ENCODE measurements at regions not wholly inside any gene's neighbourhood (a gene's known extent, or its start where the extent isn't known, plus 50 kb on each side); places are given as distances from the start of the nearest gene placed in this dataset.
A peak's percentile ranks its signal among the peaks of the same experiment; 100 is the strongest.
"Not testable (repeated sequence)": the region's sequence is repeated elsewhere in the genome, so short reads cannot be mapped to it uniquely, and the experiment has no call there.

- DNase-seq: no peak
These were observed 299.6 kb upstream of the ADCY2 start for GRCh38 chr5:7096294-7096693.

DNA sequence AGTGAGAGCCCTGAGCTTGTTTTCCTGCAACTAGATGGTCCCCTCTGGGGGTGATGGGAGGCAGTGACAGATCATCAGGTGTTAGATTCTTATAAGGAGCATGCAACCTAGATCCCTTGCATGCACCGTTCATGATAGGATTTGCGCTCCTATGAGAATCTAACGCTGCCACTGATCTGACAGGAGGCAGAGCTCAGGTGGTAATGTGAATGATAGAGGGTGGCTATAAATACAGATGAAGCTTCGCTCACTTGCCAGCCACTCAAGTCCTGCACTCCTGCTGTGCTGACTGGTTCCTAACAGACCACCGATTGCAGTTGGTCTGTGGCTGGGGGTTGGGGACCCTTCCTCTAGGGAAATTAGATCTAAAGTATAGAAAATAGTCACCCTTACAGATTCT lies 290.6 kb upstream of the ADCY2 start:
- no peak for DNase-seq

- DNase-seq: no peak
These were observed 278.0 kb upstream of the ADCY2 start for GRCh38 chr5:7117961-7118360.

GRCh38 chr5:7131680-7132079 lies 264.3 kb upstream of the ADCY2 start:
- DNase-seq: no peak

- DNase-seq: no peak
These were observed 249.1 kb upstream of the ADCY2 start for GRCh38 chr5:7146886-7147285.

DNA sequence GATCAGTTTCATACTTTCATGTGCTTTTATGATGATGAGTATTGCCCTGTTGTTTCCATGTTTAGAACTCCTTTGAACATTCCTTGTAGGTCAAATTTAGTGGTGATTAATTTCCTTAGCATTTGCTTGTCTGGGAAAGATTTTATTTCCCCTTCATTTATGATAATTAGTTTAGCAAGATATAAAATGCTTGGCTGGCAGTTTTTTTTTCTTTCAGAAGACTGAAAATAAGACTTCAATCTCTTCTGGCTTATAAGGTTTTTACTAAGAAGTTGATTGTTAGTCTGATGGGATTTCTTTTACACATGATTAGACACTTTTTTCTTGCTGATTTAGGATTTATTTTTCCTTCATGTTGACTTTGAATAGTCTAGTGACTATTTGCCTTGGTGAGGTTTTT lies 238.9 kb upstream of the ADCY2 start:
- DNase-seq: no peak

DNA sequence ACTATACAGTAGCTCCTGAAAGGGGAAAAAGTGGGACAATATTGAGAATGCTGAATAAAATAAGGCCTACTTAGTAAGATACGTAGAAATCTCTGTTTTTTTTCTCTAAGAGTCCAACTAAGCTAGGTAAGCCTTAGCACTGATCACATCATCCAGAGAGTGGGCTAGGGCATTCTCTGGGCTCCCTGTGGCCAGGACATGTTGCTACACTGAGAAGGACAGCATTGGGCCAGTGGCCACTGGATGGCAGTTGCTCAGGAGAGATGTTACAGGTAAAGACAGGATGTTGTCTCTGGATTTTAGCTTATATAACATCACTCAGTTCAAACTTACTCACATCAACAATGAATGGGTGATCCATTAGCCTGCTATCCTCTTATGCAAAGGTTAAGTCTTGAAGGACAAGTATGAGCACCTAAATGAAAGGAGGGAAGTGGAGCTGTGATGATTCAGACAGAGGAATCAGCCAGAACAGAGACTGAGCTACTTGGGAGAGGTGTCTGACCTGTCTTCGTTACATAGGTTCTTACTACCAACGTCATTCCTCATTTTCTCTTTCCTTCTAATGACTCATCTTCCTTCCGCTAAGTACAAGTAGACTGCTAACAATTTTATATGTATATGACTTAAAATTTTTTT lies 226.6 kb upstream of the ADCY2 start:
- no peak for DNase-seq

- not testable (repeated sequence) for DNase-seq
These were observed 225.2 kb upstream of the ADCY2 start for GRCh38 chr5:7170785-7171184.

- no peak for DNase-seq
These were observed 216.6 kb upstream of the ADCY2 start for GRCh38 chr5:7179364-7179763.

DNA sequence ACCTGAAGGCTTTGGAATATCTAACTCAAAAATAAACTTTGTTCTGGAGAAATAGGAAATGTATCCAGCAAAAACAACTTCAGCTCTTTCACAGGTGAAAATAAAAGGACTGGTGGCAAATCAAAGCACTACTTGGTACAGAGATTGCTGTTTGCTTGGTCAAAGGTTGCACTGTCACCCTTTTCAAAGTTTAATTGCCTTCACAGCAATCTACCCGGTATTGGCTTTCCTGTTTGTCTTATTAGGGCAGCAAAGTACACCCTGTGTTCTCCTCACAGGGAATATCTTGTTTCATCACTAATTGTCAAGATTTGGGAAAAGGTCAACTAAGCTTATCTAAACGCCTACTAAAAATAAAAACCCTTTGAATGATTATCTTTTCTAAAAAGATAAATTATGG lies 214.1 kb upstream of the ADCY2 start:
- no peak for DNase-seq

GRCh38 chr5:7185742-7186141 lies 210.2 kb upstream of the ADCY2 start:
- DNase-seq: no peak

GRCh38 chr5:7186818-7187217 lies 209.1 kb upstream of the ADCY2 start:
- no peak for DNase-seq

- peak; percentile 74 for DNase-seq
These were observed 205.2 kb upstream of the ADCY2 start for GRCh38 chr5:7190712-7191250.

GRCh38 chr5:7192016-7192415 lies 203.9 kb upstream of the ADCY2 start:
- no peak for DNase-seq

DNA sequence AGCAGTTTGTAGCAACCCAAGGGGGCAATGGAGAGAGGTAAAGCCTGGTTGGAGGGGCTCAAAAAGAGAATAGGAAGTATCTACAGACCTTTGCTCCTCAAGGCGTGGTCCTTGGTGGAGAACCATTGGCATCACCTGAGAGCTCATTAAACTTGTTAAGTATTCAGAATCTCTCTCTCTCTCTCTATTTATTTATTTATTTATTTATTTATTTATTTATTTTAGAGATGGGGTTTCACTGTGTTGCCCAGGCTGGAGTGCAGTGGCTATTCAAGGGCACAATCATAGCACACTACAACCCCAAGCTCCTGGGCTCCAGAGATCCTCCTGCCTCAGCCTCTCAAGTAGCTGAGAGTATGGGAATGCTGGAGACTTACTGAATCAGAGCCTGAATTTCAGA lies 193.1 kb upstream of the ADCY2 start:
- DNase-seq: no peak

- no peak for DNase-seq
These were observed 188.0 kb upstream of the ADCY2 start for GRCh38 chr5:7207979-7208378.

- peak; percentile 96 for DNase-seq
These were observed 187.0 kb upstream of the ADCY2 start for GRCh38 chr5:7208938-7209337.

DNA sequence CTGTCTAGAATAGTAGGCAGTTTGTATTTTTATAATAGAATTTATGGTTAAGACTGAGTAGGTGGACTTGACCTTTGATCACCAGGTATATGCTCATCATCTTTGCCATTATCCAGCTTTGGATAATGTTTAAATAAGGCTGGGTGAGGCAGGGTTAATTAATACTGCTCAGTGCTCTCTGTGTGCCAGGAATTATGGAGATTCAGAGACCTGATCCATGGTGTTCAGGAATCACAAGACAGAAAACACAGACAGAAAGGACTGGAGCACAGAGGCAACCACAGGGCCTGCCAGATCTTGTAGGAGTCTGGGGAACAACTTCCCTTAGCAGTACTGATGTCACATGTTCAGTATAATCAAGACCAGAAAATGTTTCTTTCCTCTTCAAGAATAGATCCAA lies 186.3 kb upstream of the ADCY2 start:
- peak; percentile 74 for DNase-seq

- no peak for DNase-seq
These were observed 185.4 kb upstream of the ADCY2 start for GRCh38 chr5:7210549-7210948.

- no peak for DNase-seq
These were observed 182.4 kb upstream of the ADCY2 start for GRCh38 chr5:7213525-7213924.

GRCh38 chr5:7214906-7215416 lies 181.0 kb upstream of the ADCY2 start:
- no peak for DNase-seq

GRCh38 chr5:7218141-7218540 lies 177.8 kb upstream of the ADCY2 start:
- DNase-seq: no peak

DNA sequence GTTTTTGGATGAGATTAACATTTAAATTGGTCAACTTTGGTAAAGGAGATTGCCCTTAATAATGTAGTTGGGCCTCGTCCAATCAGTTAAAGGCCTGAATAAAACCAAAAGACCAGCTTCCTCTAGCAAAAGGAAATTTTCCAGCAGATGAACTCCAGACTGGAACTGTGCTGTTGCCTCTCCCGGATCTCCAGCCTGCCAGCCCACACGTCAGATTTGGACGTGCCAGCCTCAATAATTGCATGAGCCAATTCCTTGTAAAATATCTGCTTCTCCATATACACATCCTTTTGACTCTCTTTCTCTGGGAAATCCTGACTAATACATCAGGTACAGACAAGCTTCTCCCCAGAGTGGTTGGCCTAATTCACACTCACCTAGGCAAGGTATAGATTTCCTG lies 175.8 kb upstream of the ADCY2 start:
- no peak for DNase-seq

DNA sequence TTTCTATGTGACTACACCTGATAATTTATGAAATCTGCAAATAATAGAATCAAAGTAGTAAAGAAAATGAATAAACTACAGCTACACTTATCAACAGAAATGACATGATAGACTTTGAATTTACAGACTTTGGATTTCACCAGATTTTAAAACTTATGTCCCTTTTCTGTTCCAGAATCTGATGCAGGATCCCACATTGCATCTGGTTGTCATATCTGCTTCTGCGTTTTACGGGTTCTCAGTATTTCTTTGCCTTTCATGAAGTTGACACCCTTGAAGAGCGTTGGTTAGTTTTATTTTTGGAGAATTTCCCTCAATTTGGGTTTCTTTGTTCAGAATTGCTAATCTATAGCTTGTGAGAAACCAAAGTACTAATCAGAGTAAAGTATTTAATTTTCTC lies 174.9 kb upstream of the ADCY2 start:
- no peak for DNase-seq

- DNase-seq: no peak
These were observed 170.1 kb upstream of the ADCY2 start for GRCh38 chr5:7225826-7226225.

Data from DMS79 (cell line).